ENCODE measurements at regions not wholly inside any gene's neighbourhood (a gene's known extent, or its start where the extent isn't known, plus 50 kb on each side); places are given as distances from the start of the nearest gene placed in this dataset.

DNA sequence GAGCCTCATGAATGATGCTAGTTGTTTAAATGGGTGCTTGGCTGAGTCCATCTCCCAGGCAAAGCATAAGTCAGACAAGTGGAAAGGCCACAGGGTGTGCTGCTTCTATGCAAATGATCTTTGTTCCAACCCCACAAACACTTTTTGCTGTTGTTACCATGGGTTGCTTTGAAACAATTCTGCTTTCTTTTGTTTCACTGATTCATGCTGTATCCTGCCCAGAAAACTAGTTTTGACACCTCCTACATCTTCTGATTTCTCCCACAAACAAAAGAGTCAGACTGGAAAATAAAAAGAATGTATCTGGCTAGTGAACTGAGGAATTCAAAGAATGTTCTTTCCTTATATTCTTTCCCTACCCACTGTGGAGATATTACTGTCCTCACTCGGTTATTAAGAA is 298.6 kb downstream of the DIRAS2 start:
- H3K27ac ChIP-seq = no peak overlapping the region
- DNase-seq (ENCODE audit: low spot score in 2 of 2) = no peak
- TF ChIP-seq, protein P1, sequence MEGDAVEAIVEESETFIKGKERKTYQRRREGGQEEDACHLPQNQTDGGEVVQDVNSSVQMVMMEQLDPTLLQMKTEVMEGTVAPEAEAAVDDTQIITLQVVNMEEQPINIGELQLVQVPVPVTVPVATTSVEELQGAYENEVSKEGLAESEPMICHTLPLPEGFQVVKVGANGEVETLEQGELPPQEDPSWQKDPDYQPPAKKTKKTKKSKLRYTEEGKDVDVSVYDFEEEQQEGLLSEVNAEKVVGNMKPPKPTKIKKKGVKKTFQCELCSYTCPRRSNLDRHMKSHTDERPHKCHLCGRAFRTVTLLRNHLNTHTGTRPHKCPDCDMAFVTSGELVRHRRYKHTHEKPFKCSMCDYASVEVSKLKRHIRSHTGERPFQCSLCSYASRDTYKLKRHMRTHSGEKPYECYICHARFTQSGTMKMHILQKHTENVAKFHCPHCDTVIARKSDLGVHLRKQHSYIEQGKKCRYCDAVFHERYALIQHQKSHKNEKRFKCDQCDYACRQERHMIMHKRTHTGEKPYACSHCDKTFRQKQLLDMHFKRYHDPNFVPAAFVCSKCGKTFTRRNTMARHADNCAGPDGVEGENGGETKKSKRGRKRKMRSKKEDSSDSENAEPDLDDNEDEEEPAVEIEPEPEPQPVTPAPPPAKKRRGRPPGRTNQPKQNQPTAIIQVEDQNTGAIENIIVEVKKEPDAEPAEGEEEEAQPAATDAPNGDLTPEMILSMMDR (IDR thresholded peaks at IDR 0.05) = no peak
- H3K4me3 ChIP-seq = no peak overlapping the region
- H3K4me1 ChIP-seq = no peaks in the 10 kb centered on the region
- no peaks in the 10 kb centered on the region for H3K36me3 ChIP-seq
- no peaks in the 10 kb centered on the region for H3K27me3 ChIP-seq
- no peaks in the 10 kb centered on the region for H3K9me3 ChIP-seq
- intact Hi-C loops (cut with DNase I) = no loop called here

DNA sequence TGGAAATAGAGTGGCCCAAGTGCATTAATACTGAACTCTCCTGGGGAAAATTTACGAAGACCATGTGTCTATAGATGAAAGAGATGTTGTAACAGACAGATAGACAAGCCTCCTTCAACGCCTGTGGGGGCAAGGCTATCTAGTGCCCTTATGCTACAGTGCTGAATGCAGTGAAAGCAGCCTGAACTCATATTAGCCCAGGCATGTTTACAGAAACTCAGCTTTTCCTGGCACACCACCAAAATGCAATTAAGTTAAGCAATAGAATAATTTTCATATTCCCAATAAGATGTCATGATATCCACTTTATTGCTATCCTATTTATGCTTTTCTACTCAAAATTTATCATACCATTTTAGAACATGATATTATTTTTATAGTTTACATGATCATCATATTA is 277.0 kb downstream of the DIRAS2 start:
- intact Hi-C loops (cut with DNase I) = no loop called here
- TF ChIP-seq, protein P1 (IDR thresholded peaks at IDR 0.05) = no peak
- DNase-seq (ENCODE audit: low spot score in 2 of 2) = no peak
- Histone ChIP-seq H3K27ac (no peak overlapping the region), H3K27me3 (no peaks in the 10 kb centered on the region), H3K4me3 (no peak overlapping the region), H3K9me3 (no peaks in the 10 kb centered on the region), H3K4me1 (no peaks in the 10 kb centered on the region), H3K36me3 (no peaks in the 10 kb centered on the region)

DNA sequence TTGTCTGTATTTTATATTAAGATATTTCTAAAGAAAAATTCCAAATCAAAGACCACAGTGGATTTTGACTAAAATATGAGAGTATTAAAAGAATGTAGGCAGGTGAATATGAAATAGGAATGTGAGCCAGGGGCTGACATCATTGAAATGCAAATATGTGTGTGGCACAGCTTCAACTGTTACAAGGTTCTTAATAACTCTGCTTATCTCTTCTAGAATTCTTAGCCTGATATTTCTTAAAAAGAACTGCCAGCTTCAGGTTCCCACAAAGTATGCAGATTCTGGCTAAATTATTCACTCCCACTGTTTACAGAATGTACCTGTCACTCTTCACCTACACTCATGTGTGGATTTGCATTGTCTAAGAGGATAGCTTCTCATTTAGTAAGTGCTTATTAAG is 274.4 kb downstream of the DIRAS2 start:
- Histone ChIP-seq H3K36me3 (no peaks in the 10 kb centered on the region), H3K4me1 (no peaks in the 10 kb centered on the region), H3K27ac (no peak overlapping the region), H3K4me3 (no peak overlapping the region), H3K27me3 (no peaks in the 10 kb centered on the region), H3K9me3 (no peaks in the 10 kb centered on the region)
- DNase-seq (ENCODE audit: low spot score in 2 of 2) = no peak
- TF ChIP-seq, protein P1 (IDR thresholded peaks at IDR 0.05) = no peak
- intact Hi-C loops (cut with DNase I) = no loop called here

DNA sequence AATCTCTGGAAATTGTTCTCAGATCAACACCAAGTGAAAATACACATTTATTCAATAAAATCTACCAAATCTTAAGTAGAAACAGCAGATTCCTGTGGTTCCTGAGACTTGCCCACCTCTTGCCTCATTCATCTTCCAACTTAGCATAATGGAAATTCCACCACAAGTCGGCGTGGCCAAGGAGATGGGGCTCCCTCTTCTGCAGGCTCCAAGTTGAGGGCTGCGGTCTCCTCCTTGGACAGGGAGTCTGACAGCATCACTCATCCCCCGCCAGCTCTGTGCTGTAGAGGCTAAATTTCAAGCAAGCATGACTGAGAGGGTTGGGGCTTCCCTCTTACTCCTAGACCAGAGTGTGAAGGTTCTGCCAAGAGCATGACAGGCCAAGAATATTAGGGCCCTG is 273.7 kb downstream of the DIRAS2 start:
- no peak for DNase-seq (ENCODE audit: low spot score in 2 of 2)
- H3K36me3 ChIP-seq = no peaks in the 10 kb centered on the region
- H3K27ac ChIP-seq = no peak overlapping the region
- no peaks in the 10 kb centered on the region for H3K4me1 ChIP-seq
- intact Hi-C loops (cut with DNase I) = no loop called here
- no peaks in the 10 kb centered on the region for H3K9me3 ChIP-seq
- H3K4me3 ChIP-seq = no peak overlapping the region
- no peaks in the 10 kb centered on the region for H3K27me3 ChIP-seq
- TF ChIP-seq, protein P1 (IDR thresholded peaks at IDR 0.05) = no peak

DNA sequence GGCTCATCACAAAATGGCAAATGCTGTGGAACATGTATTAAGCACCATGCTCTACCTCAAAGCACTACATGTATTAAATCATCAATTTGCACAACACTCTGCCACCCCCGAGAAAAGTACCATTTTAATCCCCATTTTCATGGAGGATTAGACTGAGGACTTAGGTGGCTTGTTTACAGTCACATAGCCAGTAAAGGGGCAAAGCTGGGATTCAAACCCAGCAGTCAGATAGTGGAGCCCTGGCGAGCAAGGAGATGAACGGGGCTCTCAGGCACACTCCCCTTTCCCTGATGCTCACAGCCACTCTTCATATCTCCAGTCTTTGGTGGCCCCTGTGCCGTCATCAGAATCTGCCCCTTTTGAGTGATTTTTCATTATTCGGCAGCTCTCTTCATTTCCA is 262.9 kb downstream of the DIRAS2 start:
- H3K27ac ChIP-seq = no peak overlapping the region
- no peak overlapping the region for H3K4me3 ChIP-seq
- no peaks in the 10 kb centered on the region for H3K9me3 ChIP-seq
- H3K36me3 ChIP-seq = no peaks in the 10 kb centered on the region
- TF ChIP-seq, protein P1 (IDR thresholded peaks at IDR 0.05) = no peak
- H3K27me3 ChIP-seq = no peaks in the 10 kb centered on the region
- no peak for DNase-seq (ENCODE audit: low spot score in 2 of 2)
- no peaks in the 10 kb centered on the region for H3K4me1 ChIP-seq
- intact Hi-C loops (cut with DNase I) = no loop called here

DNA sequence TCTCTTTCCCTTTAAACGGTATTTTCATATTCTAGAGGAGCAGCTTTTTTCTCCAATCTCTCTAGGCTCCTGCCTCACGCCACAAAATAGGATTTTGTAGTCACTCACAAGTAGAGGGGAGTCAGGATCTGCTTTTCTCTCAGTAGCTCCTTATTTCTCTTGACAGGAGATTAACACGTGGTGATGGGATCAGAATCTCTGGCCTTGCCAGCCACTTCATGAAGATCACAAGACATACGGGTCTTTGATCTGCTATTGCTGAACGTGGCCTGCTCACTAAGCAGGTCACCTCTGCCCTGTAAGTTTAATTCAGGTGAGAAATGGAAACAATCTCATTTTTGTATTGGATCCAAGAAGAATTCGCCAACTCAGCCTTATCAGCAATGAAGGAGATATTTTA is 257.5 kb downstream of the DIRAS2 start:
- intact Hi-C loops (cut with DNase I) = no loop called here
- Histone ChIP-seq H3K9me3 (no peaks in the 10 kb centered on the region), H3K36me3 (no peaks in the 10 kb centered on the region), H3K27ac (no peak overlapping the region), H3K27me3 (no peaks in the 10 kb centered on the region), H3K4me3 (no peak overlapping the region), H3K4me1 (no peaks in the 10 kb centered on the region)
- no peak for DNase-seq (ENCODE audit: low spot score in 2 of 2)
- TF ChIP-seq, protein P1 (IDR thresholded peaks at IDR 0.05) = no peak

All from ascending aorta (tissue), 2 donors.